SK-N-SH treated with all-trans-retinoic acid at 6 μM for 48 hours (cell line): ENCODE measurements at regions not wholly inside any gene's neighbourhood (a gene's known extent, or its start where the extent isn't known, plus 50 kb on each side); places are given as distances from the start of the nearest gene placed in this dataset.

Source experiments
- ATAC-seq: fragments of 200-7000 bp; cut with Tn5 transposase; 3 replicates; pipeline ENCODE4 v1.9.1; 2020; ENCODE audit warnings: mild to moderate bottlenecking, moderate library complexity
- ARNTL ChIP-seq: fragments of 450-650 bp; formaldehyde crosslinking; IDR thresholded peaks from 2 replicates; pipeline ENCODE4 v1.5.0; 2020; ENCODE audit warnings: low read depth, mild to moderate bottlenecking, moderate library complexity, borderline replicate concordance
- BACH2 ChIP-seq: fragments of 250-450 bp; sonication (Bioruptor Pico); IDR thresholded peaks from 2 replicates; pipeline ENCODE4 v1.9.0; 2021; ENCODE audit warnings: mild to moderate bottlenecking, borderline replicate concordance
- CSDC2 ChIP-seq: fragments of 250-450 bp; sonication (Bioruptor Pico); IDR thresholded peaks from 2 replicates; pipeline ENCODE4 v1.5.0; 2020; ENCODE audit warnings: mild to moderate bottlenecking, moderate library complexity
- ESRRG ChIP-seq: fragments of 250-450 bp; sonication (Bioruptor Pico); IDR thresholded peaks from 2 replicates; pipeline ENCODE4 v1.6.1; 2021; ENCODE audit warnings: mild to moderate bottlenecking
- GLIS3 ChIP-seq: fragments of 250-450 bp; sonication (Bioruptor Pico); IDR thresholded peaks from 2 replicates; pipeline ENCODE4 v1.5.0; 2020; ENCODE audit warnings: mild to moderate bottlenecking, moderate library complexity
- ISL1 ChIP-seq: fragments of 250-450 bp; sonication (Bioruptor Pico); IDR thresholded peaks from 2 replicates; pipeline ENCODE4 v2.1.2; 2022; ENCODE audit warnings: mild to moderate bottlenecking, moderate library complexity
- OSR1 ChIP-seq: fragments of 250-450 bp; sonication (Bioruptor Pico); IDR thresholded peaks from 2 replicates; pipeline ENCODE4 v1.8.0; 2022; ENCODE audit warnings: moderate library complexity, mild to moderate bottlenecking, inconsistent platforms
- PATZ1 ChIP-seq: fragments of 250-450 bp; sonication (Bioruptor Pico); IDR thresholded peaks from 2 replicates; pipeline ENCODE4 v1.8.0; 2020; ENCODE audit warnings: mild to moderate bottlenecking, moderate library complexity, borderline replicate concordance
- PPARA ChIP-seq: fragments of 250-450 bp; sonication (Bioruptor Pico); IDR thresholded peaks from 2 replicates; pipeline ENCODE4 v1.5.0; 2020; ENCODE audit warnings: mild to moderate bottlenecking, borderline replicate concordance
- RARB ChIP-seq: fragments of 250-450 bp; sonication (Bioruptor Pico); IDR thresholded peaks from 2 replicates; pipeline ENCODE4 v1.8.0; 2021; ENCODE audit warnings: mild to moderate bottlenecking, moderate library complexity
- SNAI2 ChIP-seq: fragments of 250-450 bp; sonication (Bioruptor Pico); IDR thresholded peaks from 2 replicates; pipeline ENCODE4 v1.5.0; 2020; ENCODE audit warnings: mild to moderate bottlenecking, moderate library complexity
- TCF4 ChIP-seq: fragments of 250-450 bp; sonication (Bioruptor Pico); IDR thresholded peaks from 2 replicates; pipeline ENCODE4 v1.8.0; 2021; ENCODE audit warnings: mild to moderate bottlenecking, moderate library complexity, borderline replicate concordance
- TOX ChIP-seq: fragments of 250-450 bp; sonication (Bioruptor Pico); IDR thresholded peaks from 2 replicates; pipeline ENCODE4 v1.8.0; 2021; ENCODE audit warnings: mild to moderate bottlenecking, moderate library complexity, borderline replicate concordance
- TSHZ2 ChIP-seq: fragments of 250-450 bp; sonication (Bioruptor Pico); IDR thresholded peaks from 2 replicates; pipeline ENCODE4 v1.5.0; 2020; ENCODE audit warnings: mild to moderate bottlenecking, moderate library complexity
- ZC3H10 ChIP-seq: fragments of 250-450 bp; sonication (Bioruptor Pico); IDR thresholded peaks from 2 replicates; pipeline ENCODE4 v1.5.1; 2021; ENCODE audit warnings: mild to moderate bottlenecking, moderate library complexity
- ZFP3 ChIP-seq: fragments of 250-450 bp; sonication (Bioruptor Pico); IDR thresholded peaks from 2 replicates; pipeline ENCODE4 v1.5.0; 2020; ENCODE audit warnings: mild to moderate bottlenecking, moderate library complexity
- ZFP30 ChIP-seq: fragments of 450-650 bp; formaldehyde crosslinking; IDR thresholded peaks from 2 replicates; pipeline ENCODE4 v1.5.0; 2022; ENCODE audit warnings: mild to moderate bottlenecking, moderate library complexity
- ZNF565 ChIP-seq: fragments of 450-650 bp; formaldehyde crosslinking; conservative IDR thresholded peaks from 2 replicates; pipeline ENCODE4 v1.5.0; 2020; ENCODE audit warnings: low read depth, mild to moderate bottlenecking, moderate library complexity
- ZNF70 ChIP-seq: fragments of 450-650 bp; formaldehyde crosslinking; IDR thresholded peaks from 2 replicates; pipeline ENCODE4 v1.5.0; 2020; ENCODE audit warnings: mild to moderate bottlenecking, moderate library complexity
- ZNF8 ChIP-seq: fragments of 450-650 bp; formaldehyde crosslinking; IDR thresholded peaks from 2 replicates; pipeline ENCODE4 v1.5.0; 2020; ENCODE audit warnings: mild to moderate bottlenecking, moderate library complexity
- TF ChIP-seq, protein P1 (sequence below): fragments of 250-450 bp; sonication (Bioruptor Pico); IDR thresholded peaks from 2 replicates; pipeline ENCODE4 v1.5.1; 2021; ENCODE audit warnings: mild to moderate bottlenecking, moderate library complexity
- TF ChIP-seq, protein P2 (sequence below): fragments of 250-450 bp; sonication (Bioruptor Pico); IDR thresholded peaks from 2 replicates; pipeline ENCODE4 v1.5.1; 2020; ENCODE audit warnings: low read depth, mild to moderate bottlenecking, moderate library complexity
- TF ChIP-seq, protein P3 (sequence below): fragments of 250-450 bp; sonication (Bioruptor Pico); IDR thresholded peaks from 2 replicates; pipeline ENCODE4 v1.8.0; 2021; ENCODE audit warnings: low read depth, mild to moderate bottlenecking, moderate library complexity, borderline replicate concordance

GRCh38 chr4:128700659-128701350 is 108.7 kb upstream of the JADE1 start:
- no peak for ATAC-seq
- TF ChIP-seq ZFP30 (no peak), ESRRG (CRISPR knock-in tag) (no peak), ARNTL (CRISPR knock-in tag) (no peak), ZNF565 (CRISPR knock-in tag) (no peak), ISL1 (no peak)

- TF ChIP-seq ARNTL (CRISPR knock-in tag) (no peak), BACH2 (no peak), ESRRG (CRISPR knock-in tag) (no peak), TSHZ2 (CRISPR knock-in tag) (no peak), ZNF70 (CRISPR knock-in tag) (no peak), TCF4 (CRISPR knock-in tag) (no peak), ZFP3 (CRISPR knock-in tag) (no peak), PPARA (CRISPR knock-in tag) (no peak), GLIS3 (no peak), ISL1 (no peak), PATZ1 (CRISPR knock-in tag) (no peak), ZNF565 (CRISPR knock-in tag) (no peak), ZNF8 (CRISPR knock-in tag) (no peak)
- TF ChIP-seq, protein P1, sequence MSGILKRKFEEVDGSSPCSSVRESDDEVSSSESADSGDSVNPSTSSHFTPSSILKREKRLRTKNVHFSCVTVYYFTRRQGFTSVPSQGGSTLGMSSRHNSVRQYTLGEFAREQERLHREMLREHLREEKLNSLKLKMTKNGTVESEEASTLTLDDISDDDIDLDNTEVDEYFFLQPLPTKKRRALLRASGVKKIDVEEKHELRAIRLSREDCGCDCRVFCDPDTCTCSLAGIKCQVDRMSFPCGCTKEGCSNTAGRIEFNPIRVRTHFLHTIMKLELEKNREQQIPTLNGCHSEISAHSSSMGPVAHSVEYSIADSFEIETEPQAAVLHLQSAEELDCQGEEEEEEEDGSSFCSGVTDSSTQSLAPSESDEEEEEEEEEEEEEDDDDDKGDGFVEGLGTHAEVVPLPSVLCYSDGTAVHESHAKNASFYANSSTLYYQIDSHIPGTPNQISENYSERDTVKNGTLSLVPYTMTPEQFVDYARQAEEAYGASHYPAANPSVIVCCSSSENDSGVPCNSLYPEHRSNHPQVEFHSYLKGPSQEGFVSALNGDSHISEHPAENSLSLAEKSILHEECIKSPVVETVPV (CRISPR knock-in tag), result no peak
- TF ChIP-seq, protein P2, sequence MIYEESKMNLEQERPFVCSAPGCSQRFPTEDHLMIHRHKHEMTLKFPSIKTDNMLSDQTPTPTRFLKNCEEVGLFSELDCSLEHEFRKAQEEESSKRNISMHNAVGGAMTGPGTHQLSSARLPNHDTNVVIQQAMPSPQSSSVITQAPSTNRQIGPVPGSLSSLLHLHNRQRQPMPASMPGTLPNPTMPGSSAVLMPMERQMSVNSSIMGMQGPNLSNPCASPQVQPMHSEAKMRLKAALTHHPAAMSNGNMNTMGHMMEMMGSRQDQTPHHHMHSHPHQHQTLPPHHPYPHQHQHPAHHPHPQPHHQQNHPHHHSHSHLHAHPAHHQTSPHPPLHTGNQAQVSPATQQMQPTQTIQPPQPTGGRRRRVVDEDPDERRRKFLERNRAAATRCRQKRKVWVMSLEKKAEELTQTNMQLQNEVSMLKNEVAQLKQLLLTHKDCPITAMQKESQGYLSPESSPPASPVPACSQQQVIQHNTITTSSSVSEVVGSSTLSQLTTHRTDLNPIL, result no peak
- TF ChIP-seq, protein P3, sequence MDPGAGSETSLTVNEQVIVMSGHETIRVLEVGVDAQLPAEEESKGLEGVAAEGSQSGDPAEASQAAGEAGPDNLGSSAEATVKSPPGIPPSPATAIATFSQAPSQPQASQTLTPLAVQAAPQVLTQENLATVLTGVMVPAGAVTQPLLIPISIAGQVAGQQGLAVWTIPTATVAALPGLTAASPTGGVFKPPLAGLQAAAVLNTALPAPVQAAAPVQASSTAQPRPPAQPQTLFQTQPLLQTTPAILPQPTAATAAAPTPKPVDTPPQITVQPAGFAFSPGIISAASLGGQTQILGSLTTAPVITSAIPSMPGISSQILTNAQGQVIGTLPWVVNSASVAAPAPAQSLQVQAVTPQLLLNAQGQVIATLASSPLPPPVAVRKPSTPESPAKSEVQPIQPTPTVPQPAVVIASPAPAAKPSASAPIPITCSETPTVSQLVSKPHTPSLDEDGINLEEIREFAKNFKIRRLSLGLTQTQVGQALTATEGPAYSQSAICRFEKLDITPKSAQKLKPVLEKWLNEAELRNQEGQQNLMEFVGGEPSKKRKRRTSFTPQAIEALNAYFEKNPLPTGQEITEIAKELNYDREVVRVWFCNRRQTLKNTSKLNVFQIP (CRISPR knock-in tag), result no peak
- ATAC-seq, result no peak
Observed at GRCh38 chr4:128698386-128698785, 111.1 kb upstream of the JADE1 start.

DNA sequence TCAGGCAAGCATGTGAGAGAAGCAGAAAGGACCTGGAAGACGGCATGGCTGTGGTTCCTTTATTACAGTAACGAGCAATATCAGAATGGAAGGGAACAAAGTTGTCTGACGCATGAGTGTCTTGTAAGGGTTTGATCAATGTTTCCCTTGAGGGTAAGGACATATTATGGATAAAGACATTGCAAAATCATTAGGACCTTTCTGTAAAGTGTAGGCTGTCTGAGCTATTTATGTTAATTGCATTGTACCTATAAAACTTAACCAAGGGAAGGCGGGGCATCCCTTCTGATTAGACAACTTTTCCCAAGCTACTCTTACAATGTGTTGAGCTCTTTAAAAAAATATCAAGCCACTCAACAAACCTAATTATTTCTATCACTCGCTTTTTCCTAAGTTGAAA is 112.2 kb upstream of the JADE1 start:
- TF ChIP-seq, protein P2, result no peak
- ATAC-seq, result no peak

DNA sequence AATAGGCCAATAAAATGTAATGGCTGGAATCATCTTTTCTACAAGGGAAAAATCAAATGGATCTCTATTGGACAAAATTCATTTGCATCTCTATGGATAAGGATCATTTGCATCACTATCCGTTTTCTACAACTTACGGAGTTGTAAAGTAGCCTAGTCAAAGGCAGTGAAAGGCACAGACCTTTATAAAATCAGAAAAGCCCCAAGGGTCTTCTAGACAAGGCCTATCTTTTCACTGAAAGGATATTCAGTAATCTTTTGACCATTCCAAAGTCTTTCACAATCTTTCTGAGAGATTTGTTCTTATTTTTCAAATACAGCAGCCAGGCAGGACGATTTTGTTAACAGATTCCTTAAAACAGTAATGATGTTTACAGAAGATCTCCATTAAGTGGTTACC is 119.5 kb upstream of the JADE1 start:
- ATAC-seq, result no peak
- no peak for TF ChIP-seq ARNTL (CRISPR knock-in tag)
- TF ChIP-seq TOX, result no peak
- TF ChIP-seq ZFP3 (CRISPR knock-in tag), result no peak
- TF ChIP-seq, protein P2, result no peak
- TF ChIP-seq, protein P1 (CRISPR knock-in tag), result no peak
- TF ChIP-seq ZNF8 (CRISPR knock-in tag), result no peak
- TF ChIP-seq ZNF70 (CRISPR knock-in tag), result no peak
- no peak for TF ChIP-seq GLIS3
- TF ChIP-seq ZFP30, result no peak
- TF ChIP-seq OSR1, result no peak
- no peak for TF ChIP-seq ISL1
- TF ChIP-seq CSDC2 (CRISPR knock-in tag), result no peak
- TF ChIP-seq SNAI2 (CRISPR knock-in tag), result no peak
- TF ChIP-seq RARB (CRISPR knock-in tag), result no peak
- TF ChIP-seq ZC3H10 (CRISPR knock-in tag), result no peak
